ENCODE measurements at regions not wholly inside any gene's neighbourhood (a gene's known extent, or its start where the extent isn't known, plus 50 kb on each side); places are given as distances from the start of the nearest gene placed in this dataset.

- no peak for DNase-seq
Measured at GRCh38 chr14:101380512-101380911, 180.8 kb upstream of the DIO3 start.

DNA sequence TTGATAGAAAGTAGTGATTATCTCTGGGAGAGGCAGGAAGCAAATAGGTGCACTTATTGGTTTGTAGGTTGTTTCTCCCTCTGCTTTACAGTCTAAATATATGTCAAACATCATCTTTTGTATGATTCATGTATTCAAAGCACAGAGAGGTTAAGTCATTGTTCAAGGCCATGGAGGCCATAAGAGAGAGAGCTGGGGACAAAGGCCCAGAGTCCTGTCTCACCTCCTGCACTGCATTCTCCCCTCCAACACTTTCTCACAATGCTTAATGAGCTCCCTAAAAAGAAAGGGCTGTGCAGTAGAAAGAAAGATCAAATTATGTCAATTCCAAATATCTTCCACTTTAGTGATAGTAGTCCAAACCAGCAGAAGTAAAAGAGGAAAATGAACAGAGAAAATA is 180.4 kb upstream of the DIO3 start:
- DNase-seq, result no peak

- DNase-seq, result no peak
Measured at GRCh38 chr14:101383737-101384338, 177.5 kb upstream of the DIO3 start.

- no peak for DNase-seq
Measured at GRCh38 chr14:101394374-101394773, 166.9 kb upstream of the DIO3 start.

- no peak for DNase-seq
Measured at GRCh38 chr14:101395779-101396178, 165.5 kb upstream of the DIO3 start.

GRCh38 chr14:101397206-101397605 is 164.1 kb upstream of the DIO3 start:
- no peak for DNase-seq

DNA sequence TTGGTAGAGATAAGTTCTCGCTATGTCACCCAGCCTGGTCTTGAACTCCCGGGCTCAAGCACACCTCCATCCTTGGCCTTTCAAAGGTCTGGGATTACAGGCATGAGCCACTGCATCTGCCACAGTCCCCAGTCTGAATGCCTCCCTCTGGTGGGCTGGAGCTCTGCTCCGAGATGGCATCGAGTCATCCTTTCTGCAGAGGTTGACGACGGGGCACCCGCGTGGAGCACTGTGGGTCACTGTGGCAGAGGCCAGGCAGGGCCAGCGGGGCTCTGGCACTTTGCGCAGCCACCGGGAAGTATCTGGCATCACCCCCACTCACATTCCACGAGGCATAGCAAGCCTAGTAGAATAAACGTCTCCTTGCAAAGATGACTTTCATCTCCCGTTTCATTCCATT is 163.3 kb upstream of the DIO3 start:
- DNase-seq, result no peak

GRCh38 chr14:101399737-101400517 is 161.4 kb upstream of the DIO3 start:
- no peak for DNase-seq

- DNase-seq, result no peak
Measured at GRCh38 chr14:101400830-101401229, 160.5 kb upstream of the DIO3 start.

GRCh38 chr14:101402936-101403660 is 158.2 kb upstream of the DIO3 start:
- DNase-seq, result no peak

DNA sequence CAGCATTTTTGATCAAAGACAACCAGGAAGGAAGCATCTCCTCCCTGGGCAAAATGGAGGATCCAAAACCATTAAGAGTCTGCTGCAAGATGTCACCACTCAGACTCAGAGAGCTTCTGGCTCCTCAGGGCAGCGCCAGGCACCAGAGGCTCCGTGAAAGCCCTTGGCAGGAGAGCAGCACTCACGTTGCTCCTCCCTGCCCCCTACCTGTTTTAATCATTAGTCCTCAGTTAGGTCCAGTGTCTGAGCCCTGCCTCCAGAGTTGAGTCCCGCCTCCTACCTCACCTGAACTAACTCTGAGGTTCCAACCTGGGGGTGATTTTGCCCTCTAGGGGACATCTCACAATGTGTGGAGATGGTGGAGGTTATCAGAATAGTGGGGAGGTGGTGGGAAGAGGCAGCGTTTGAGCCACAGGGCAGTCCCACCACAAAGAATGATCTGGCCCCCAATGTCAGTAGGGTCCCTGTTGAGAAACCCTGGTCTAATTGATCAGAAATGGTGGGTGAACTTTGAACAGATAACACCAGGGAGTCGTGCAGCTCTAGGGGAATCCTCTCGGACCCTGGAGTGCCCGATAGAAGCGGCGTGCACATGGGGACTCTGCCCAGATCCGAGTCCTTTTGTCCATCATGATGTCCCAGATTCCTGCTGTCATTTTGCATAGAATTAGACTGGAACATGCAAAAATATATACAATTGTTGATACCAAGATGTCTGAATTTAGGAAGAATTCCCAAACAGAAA is 156.7 kb upstream of the DIO3 start:
- no peak for DNase-seq

DNA sequence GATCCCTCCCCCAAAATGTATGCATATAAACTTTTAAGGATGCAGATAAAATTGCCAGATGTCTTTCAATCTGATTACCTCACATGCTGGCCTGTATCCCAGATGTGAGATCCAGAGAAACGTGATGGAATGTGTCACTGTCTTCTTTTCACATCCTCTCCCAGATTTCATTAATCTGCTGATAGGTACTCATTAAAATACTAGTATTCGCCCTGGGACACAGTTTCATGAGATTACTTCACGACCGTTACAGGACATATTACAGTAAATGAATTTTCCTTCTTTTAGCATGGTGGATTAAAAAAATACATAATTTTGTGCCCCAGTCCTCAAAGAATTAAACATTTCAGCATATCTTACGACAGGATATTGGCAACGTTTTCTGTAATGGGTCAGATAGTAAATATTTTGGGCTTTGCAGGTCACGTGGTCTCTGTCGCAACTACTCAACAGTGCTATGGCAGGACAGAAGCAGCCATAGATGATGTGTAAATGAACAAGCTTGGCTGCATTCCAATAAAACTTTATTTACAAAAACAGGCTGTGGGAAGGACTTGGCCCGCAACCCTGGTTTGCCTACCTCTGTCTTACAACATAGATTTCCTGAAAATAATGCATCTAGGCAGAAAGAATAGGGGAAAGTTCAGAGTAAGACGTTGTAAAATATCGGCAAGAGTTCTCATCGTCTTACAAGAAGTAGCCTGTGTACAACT is 156.0 kb upstream of the DIO3 start:
- no peak for DNase-seq

- DNase-seq, result no peak
Measured at GRCh38 chr14:101406921-101407320, 154.4 kb upstream of the DIO3 start.

GRCh38 chr14:101407328-101407727 is 154.0 kb upstream of the DIO3 start:
- DNase-seq, result no peak

DNA sequence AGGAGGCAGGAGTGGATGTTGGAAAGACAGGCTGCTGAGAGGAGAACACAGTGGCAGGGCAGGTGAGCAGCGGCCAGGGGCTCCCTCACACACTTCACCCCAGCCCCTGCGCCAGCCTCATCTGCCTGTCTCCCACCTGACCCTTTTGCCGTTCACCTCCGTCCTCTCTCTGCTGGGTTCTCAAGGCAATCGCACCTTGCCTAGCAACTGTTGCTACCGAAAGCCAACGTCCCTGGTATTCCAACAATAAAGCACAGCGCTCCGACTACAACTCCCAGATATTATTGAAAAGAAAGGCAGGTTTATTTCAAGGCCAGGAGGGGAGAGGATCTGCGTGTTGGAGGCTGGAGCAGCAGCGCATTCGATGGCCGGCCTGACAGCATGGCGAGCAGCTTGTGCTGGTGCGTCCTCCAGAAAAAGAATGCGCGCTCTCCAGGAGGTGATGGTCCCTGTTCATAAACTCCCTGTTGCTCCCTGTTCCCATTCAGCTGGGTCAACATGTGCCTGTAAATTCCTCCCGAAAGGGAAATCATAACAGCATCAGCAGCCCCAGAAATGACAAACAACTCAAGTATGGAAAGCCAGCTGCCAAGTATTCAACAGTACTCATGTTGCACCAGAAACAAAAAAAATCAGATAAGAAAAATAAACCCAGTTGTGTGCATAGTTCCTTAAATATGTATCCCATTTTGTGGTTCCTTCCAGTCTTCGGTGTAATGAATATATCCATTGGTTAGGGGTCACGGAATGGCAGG is 153.0 kb upstream of the DIO3 start:
- DNase-seq, result no peak

DNA sequence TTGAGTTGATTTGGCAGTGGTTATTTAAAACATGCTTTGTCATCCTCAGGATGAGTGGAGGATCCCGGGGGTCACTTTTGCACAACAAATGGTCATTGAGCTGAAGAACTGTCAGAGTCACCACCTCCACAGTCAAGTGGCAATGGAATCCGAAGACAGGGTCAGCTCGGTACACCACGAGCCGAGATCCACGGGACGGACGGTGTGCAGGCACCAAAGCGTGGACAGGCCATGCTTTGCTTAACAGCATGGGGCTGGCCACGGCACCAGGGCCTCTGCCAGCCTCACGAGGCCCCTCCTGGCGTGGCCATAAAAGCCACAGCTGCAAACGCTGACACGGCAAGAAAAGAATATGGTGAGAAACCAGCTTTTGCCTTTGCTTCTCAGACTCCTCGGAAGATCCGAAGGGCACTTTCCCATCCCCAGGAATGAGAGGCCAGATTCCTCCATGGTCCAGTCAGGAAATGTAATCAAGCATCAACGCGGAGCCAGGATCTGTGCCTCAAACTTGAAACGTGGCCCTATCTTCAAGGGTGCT is 152.2 kb upstream of the DIO3 start:
- DNase-seq, result no peak

GRCh38 chr14:101410126-101410525 is 151.2 kb upstream of the DIO3 start:
- no peak for DNase-seq

DNA sequence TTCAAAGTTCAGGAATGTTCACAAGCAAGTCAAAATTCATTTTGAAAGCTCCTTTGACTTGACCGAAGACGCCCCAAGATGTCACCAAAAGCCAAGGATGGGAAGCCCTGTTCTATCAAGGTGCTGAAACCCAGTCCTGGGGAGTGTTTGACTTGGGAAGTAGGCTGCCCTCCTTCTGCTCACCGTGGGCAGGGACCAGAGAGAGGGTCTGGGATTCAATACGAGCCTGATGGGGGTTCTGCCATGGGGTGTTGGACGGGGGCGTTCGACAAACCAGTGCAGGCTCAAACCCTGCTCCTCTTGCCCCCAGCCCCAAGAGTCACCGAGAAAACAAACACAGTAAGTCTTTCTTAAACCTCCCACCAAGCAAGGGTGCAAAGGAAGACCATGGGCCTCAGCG is 150.1 kb upstream of the DIO3 start:
- no peak for DNase-seq

GRCh38 chr14:101411779-101412178 is 149.5 kb upstream of the DIO3 start:
- DNase-seq, result no peak

- no peak for DNase-seq
Measured at GRCh38 chr14:101412739-101413138, 148.6 kb upstream of the DIO3 start.

GRCh38 chr14:101417434-101417833 is 143.9 kb upstream of the DIO3 start:
- DNase-seq, result no peak

DNA sequence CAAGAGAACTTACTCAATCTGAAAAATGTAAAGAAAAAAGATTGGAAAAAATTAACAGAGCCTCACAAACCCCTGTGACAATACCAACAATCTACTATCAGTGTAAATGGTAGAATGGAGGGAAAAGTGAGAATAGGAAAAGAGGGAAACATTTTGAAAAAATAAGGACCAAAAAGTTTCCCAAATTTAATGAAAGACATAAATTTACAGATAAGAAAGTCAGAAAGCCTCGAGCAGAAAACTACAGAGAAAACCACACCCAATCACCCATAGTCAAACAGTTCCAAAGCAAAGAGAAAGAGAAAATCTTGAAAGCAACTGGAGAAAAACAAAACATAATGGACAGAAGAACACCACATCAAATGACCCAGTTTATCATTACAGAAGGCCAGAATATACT is 142.7 kb upstream of the DIO3 start:
- DNase-seq, result no peak

All from CD4-positive, alpha-beta T cell treated with Interleukin-4 for 1 hour (primary cell).